KMS-11 (cell line): ENCODE measurements at regions not wholly inside any gene's neighbourhood (a gene's known extent, or its start where the extent isn't known, plus 50 kb on each side); places are given as distances from the start of the nearest gene placed in this dataset.

Experiments used
- H2AFZ ChIP-seq: fragments of 200-600 bp; sonication (generic); 2 replicates; pipeline ENCODE4 v1.6.1; 2016; ENCODE audit warnings: antibody characterized with exemption, mixed run types, low read depth
- H3K27ac ChIP-seq: fragments of 200-600 bp; sonication (generic); 2 replicates; pipeline ENCODE4 v1.6.1; 2016; ENCODE audit warnings: mild to moderate bottlenecking, mixed run types
- H3K27me3 ChIP-seq: fragments of 200-600 bp; sonication (generic); 2 replicates; pipeline ENCODE4 v1.6.1; 2017; ENCODE audit warnings: mild to moderate bottlenecking, low read depth, mixed run types, moderate library complexity; ENCODE audit not compliant: insufficient read depth
- H3K36me3 ChIP-seq: fragments of 200-600 bp; sonication (generic); 2 replicates; pipeline ENCODE4 v1.6.1; 2017; ENCODE audit warnings: mild to moderate bottlenecking, mixed run types; ENCODE audit not compliant: insufficient read depth
- H3K4me1 ChIP-seq: fragments of 200-600 bp; sonication (generic); 2 replicates; pipeline ENCODE4 v1.6.1; 2016; ENCODE audit warnings: mild to moderate bottlenecking, low read depth, mixed run types; ENCODE audit not compliant: poor library complexity, severe bottlenecking
- H3K4me2 ChIP-seq: fragments of 200-600 bp; sonication (generic); 2 replicates; pipeline ENCODE4 v1.7.0; 2016; ENCODE audit warnings: mild to moderate bottlenecking, mixed run types
- H3K4me3 ChIP-seq: fragments of 200-600 bp; sonication (generic); IDR thresholded peaks from 2 replicates; pipeline ENCODE4 v1.6.1; 2017; ENCODE audit warnings: low read depth, low read length, mixed read lengths; ENCODE audit not compliant: insufficient read depth
- H3K79me2 ChIP-seq: fragments of 200-600 bp; sonication (generic); 2 replicates; pipeline ENCODE4 v1.6.1; 2016; ENCODE audit warnings: low read depth, mixed run types; ENCODE audit not compliant: insufficient read depth
- H3K9ac ChIP-seq: fragments of 200-600 bp; sonication (generic); 2 replicates; pipeline ENCODE4 v1.6.1; 2016; ENCODE audit warnings: mild to moderate bottlenecking, mixed run types
- H4K20me1 ChIP-seq: fragments of 200-600 bp; sonication (generic); 2 replicates; pipeline ENCODE4 v1.6.1; 2016; ENCODE audit warnings: mild to moderate bottlenecking, mixed run types; ENCODE audit not compliant: insufficient read depth
- TF ChIP-seq, protein P1 (sequence below): fragments of 200-600 bp; sonication (generic); conservative IDR thresholded peaks from 2 replicates; pipeline ENCODE4 v1.6.1; 2017; ENCODE audit warnings: low read depth, mild to moderate bottlenecking, antibody characterized with exemption, low read length, moderate library complexity, mixed read lengths

DNA sequence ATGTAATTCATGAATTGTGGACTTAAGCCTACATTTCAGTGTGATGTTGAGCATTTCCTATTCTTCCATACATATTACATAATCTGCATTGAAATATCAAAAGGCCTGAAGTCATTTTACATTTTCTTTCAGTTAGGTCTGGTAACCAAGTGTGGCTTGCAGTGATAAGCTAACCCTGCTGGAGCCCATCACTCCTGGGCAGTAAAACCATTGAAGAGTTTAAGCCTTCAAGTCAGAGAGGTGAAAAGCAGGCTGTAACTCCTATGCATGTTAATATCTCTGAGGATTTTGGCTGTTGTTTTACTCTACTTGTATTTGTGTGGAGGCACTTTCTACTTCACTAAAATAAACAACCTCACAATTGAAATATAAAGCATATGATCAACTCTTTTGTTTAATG, 248.8 kb downstream of the SLITRK5 start:
- no peaks in the 10 kb centered on the region for H3K36me3 ChIP-seq
- no peak overlapping the region for H3K9ac ChIP-seq
- no peak overlapping the region for H3K4me2 ChIP-seq
- TF ChIP-seq, protein P1, sequence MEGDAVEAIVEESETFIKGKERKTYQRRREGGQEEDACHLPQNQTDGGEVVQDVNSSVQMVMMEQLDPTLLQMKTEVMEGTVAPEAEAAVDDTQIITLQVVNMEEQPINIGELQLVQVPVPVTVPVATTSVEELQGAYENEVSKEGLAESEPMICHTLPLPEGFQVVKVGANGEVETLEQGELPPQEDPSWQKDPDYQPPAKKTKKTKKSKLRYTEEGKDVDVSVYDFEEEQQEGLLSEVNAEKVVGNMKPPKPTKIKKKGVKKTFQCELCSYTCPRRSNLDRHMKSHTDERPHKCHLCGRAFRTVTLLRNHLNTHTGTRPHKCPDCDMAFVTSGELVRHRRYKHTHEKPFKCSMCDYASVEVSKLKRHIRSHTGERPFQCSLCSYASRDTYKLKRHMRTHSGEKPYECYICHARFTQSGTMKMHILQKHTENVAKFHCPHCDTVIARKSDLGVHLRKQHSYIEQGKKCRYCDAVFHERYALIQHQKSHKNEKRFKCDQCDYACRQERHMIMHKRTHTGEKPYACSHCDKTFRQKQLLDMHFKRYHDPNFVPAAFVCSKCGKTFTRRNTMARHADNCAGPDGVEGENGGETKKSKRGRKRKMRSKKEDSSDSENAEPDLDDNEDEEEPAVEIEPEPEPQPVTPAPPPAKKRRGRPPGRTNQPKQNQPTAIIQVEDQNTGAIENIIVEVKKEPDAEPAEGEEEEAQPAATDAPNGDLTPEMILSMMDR, result no peak
- H3K27ac ChIP-seq, result no peak overlapping the region
- no peaks in the 10 kb centered on the region for H3K4me1 ChIP-seq
- no peaks in the 10 kb centered on the region for H4K20me1 ChIP-seq
- H3K79me2 ChIP-seq, result no peaks in the 10 kb centered on the region
- no peaks in the 10 kb centered on the region for H3K27me3 ChIP-seq
- H2AFZ ChIP-seq, result no peak overlapping the region
- H3K4me3 ChIP-seq, result no peak overlapping the region

DNA sequence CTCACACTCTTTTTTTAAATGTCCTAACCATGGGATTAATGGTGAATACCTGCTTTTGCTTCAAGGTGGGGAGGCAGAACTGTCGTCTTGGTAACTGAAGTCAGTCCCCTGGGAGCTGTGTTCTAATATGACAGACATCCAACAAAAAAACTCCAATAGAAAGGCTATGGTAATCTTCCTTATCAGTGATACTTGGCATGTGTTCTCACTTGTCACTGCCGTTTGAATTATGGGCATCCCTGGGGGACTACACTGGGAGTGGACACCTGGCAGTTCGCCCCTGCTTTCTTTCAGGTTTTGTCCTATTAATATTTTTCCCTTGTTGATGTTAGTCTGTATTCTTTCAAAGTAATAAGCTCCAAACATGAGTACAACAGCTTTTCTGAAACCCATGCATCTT, 252.6 kb downstream of the SLITRK5 start:
- Histone ChIP-seq H3K27me3 (no peaks in the 10 kb centered on the region), H3K4me2 (no peak overlapping the region), H3K4me1 (no peaks in the 10 kb centered on the region), H3K36me3 (no peaks in the 10 kb centered on the region), H3K27ac (no peak overlapping the region), H2AFZ (no peak overlapping the region), H3K9ac (no peak overlapping the region), H4K20me1 (no peaks in the 10 kb centered on the region), H3K79me2 (no peaks in the 10 kb centered on the region), H3K4me3 (no peak overlapping the region)
- TF ChIP-seq, protein P1, result no peak

DNA sequence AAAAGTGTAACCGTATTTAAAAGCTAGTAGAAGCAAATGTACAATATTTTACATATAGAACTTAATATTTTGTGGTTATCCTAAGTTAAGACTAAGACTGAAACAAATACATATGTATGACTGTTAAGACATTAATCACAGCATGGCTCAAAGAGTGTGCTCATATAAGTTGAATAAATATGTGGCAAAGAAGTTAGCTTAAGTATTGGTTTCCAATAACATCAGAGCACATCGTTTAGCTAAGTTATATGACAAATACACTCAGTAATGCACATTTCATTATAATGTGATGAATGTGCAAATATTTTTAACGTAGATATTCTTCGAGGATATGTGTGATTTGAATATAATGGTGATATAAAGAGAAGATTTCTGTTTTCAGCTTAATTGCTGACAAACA, 253.8 kb downstream of the SLITRK5 start:
- TF ChIP-seq, protein P1, result no peak
- Histone ChIP-seq H3K36me3 (no peaks in the 10 kb centered on the region), H3K9ac (no peak overlapping the region), H2AFZ (no peak overlapping the region), H3K4me2 (no peak overlapping the region), H4K20me1 (no peaks in the 10 kb centered on the region), H3K79me2 (no peaks in the 10 kb centered on the region), H3K4me1 (no peaks in the 10 kb centered on the region), H3K4me3 (no peak overlapping the region), H3K27me3 (no peaks in the 10 kb centered on the region), H3K27ac (no peak overlapping the region)

DNA sequence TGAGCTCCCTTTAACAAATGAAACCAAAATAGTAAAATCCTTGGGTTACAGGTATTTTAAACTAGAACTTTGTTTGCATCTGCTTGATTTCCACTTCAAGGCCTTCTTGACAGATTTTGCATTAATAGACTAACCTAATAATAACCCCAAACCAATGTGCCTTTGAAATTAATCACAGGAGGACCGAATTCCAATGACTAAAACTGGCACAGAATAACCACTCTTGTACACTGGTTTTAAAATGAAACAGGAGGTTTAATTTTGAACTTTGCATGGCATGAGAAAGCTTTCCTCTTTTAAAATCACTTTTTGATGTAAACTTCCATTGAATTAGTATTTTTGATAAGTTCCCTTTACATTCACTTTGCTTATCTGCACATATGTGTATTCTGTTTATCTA, 269.6 kb downstream of the SLITRK5 start:
- TF ChIP-seq, protein P1, result no peak
- H3K4me2 ChIP-seq, result no peak overlapping the region
- H4K20me1 ChIP-seq, result no peaks in the 10 kb centered on the region
- H3K27ac ChIP-seq, result no peak overlapping the region
- no peak overlapping the region for H3K4me3 ChIP-seq
- H3K4me1 ChIP-seq, result no peaks in the 10 kb centered on the region
- H3K79me2 ChIP-seq, result no peaks in the 10 kb centered on the region
- no peaks in the 10 kb centered on the region for H3K36me3 ChIP-seq
- no peak overlapping the region for H2AFZ ChIP-seq
- H3K27me3 ChIP-seq, result no peaks in the 10 kb centered on the region
- no peak overlapping the region for H3K9ac ChIP-seq

DNA sequence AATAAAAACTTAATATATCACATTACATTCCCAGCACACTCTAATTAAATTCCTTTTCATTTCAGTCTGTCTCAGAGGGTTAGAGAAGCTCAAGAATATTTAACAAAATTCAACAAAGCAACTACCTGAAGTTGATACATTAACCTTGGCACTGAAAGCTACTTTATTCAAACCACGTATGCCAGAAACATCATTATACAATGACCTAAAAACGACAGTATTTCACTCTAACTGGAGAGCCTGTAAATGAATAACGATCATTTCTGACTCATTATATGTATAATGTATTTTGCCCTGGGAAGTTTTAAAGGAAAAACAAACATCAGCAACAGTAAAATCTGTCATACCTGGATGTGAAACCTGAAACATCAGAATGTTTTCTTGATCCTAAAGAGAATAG, 270.1 kb downstream of the SLITRK5 start:
- no peak overlapping the region for H3K4me2 ChIP-seq
- H3K9ac ChIP-seq, result no peak overlapping the region
- H3K4me1 ChIP-seq, result no peaks in the 10 kb centered on the region
- H3K27me3 ChIP-seq, result no peaks in the 10 kb centered on the region
- no peaks in the 10 kb centered on the region for H3K79me2 ChIP-seq
- H4K20me1 ChIP-seq, result no peaks in the 10 kb centered on the region
- H3K4me3 ChIP-seq, result no peak overlapping the region
- TF ChIP-seq, protein P1, result no peak
- H3K36me3 ChIP-seq, result no peaks in the 10 kb centered on the region
- H3K27ac ChIP-seq, result no peak overlapping the region
- H2AFZ ChIP-seq, result no peak overlapping the region
